ENCODE measurements at regions not wholly inside any gene's neighbourhood (a gene's known extent, or its start where the extent isn't known, plus 50 kb on each side); places are given as distances from the start of the nearest gene placed in this dataset.

DNA sequence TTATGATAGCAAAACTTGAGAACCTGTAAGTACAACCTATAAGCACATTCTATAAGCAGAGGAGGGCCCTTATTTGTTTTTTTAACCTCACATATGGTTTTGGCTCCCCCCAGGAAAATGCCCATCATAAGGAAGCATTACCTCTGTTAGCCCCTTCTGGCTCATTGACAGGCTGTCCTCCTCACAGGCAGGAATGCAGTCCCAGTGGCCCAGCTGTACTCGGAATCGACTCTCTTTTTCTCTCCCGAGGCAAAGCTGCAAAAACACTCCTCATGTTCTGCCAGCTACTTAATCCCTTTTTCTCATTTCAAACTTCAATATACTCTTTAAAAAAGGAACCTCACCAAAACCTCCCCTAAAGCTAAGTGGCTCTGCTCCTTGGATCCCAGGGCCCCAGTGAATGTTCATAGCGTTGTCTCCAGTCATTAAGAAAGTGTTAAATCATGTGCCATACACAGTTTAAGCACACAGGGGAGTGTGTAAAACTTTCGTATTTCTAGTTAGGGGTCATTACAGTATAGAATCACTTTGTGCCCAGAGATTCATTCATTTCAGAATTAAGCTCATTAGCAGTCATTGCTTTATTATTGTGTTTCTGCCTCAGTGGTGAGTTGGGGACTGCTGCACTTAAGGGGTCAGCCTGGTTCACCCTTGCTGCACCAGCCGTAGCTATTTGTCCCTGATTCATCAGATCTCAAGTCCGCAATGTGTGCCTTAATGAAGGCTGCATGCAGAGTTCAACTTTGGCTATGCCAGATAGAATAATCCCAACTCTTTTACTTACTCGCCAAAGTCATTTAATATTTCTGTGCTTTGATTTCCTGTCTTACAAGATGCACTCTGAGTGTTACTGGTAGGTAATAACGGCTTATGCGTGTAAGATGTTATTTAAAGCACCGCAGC is 57.6 kb downstream of the JRKL start:
- TF ChIP-seq EZH2 (IDR thresholded peaks at IDR 0.05; ENCODE audit: borderline replicate concordance, low read length): no peak
- TF ChIP-seq, protein P1, sequence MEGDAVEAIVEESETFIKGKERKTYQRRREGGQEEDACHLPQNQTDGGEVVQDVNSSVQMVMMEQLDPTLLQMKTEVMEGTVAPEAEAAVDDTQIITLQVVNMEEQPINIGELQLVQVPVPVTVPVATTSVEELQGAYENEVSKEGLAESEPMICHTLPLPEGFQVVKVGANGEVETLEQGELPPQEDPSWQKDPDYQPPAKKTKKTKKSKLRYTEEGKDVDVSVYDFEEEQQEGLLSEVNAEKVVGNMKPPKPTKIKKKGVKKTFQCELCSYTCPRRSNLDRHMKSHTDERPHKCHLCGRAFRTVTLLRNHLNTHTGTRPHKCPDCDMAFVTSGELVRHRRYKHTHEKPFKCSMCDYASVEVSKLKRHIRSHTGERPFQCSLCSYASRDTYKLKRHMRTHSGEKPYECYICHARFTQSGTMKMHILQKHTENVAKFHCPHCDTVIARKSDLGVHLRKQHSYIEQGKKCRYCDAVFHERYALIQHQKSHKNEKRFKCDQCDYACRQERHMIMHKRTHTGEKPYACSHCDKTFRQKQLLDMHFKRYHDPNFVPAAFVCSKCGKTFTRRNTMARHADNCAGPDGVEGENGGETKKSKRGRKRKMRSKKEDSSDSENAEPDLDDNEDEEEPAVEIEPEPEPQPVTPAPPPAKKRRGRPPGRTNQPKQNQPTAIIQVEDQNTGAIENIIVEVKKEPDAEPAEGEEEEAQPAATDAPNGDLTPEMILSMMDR (IDR thresholded peaks at IDR 0.05; ENCODE audit: low read length): no peak
- H3K9me3 ChIP-seq (ENCODE audit: low read length): no peaks in the 10 kb centered on the region
- no peaks in the 10 kb centered on the region for H3K79me2 ChIP-seq (ENCODE audit: insufficient read depth, low read length)
- no peaks in the 10 kb centered on the region for H4K20me1 ChIP-seq (ENCODE audit: insufficient read depth, low read length)
- no peak overlapping the region for H3K27ac ChIP-seq (ENCODE audit: low read depth, low read length, poor library complexity, severe bottlenecking)
- no peak overlapping the region for H3K9ac ChIP-seq (ENCODE audit: low read length)
- no peaks in the 10 kb centered on the region for H3K4me1 ChIP-seq (ENCODE audit: insufficient read depth, low read length, severe bottlenecking)
- no peak overlapping the region for H3K4me3 ChIP-seq (ENCODE audit: low read depth, low read length, poor library complexity, severe bottlenecking)
- no peaks in the 10 kb centered on the region for H3K9me2 ChIP-seq (ENCODE audit: low read depth, low read length)
- H3K27me3 ChIP-seq (ENCODE audit: insufficient read depth, low read length): no peaks in the 10 kb centered on the region
- H3K36me3 ChIP-seq (ENCODE audit: insufficient read depth, low read length): no peaks in the 10 kb centered on the region
- no peaks in the 10 kb centered on the region for H3F3A ChIP-seq (ENCODE audit: insufficient read depth, low read length)
- H3K4me2 ChIP-seq (ENCODE audit: low read length): no peak overlapping the region
- no peak overlapping the region for H2AFZ ChIP-seq (ENCODE audit: low read length)

DNA sequence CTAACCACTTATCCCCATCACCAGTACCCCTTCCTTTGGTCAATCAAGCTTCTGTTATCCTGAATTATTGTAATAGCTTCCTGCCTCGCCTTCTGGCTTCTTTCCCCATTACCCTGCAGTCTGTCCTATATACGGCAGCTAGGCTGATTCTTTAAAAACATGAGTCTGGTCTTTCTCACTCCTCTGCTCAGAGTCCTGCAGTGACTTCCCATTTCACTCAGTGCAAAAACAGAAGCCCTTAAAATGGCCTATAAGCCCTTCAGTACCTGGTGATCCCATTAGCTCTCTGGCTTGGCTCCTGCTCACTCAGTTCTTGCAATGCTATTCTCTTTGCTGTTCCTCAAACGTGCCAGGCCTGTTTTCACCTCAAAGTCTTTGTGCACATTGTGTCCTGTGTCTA is 58.4 kb downstream of the JRKL start:
- TF ChIP-seq, protein P1 (IDR thresholded peaks at IDR 0.05; ENCODE audit: low read length): no peak
- no peak for TF ChIP-seq EZH2 (IDR thresholded peaks at IDR 0.05; ENCODE audit: borderline replicate concordance, low read length)
- H3K9me3 ChIP-seq (ENCODE audit: low read length): no peaks in the 10 kb centered on the region
- no peak overlapping the region for H3K27ac ChIP-seq (ENCODE audit: low read depth, low read length, poor library complexity, severe bottlenecking)
- H3K9ac ChIP-seq (ENCODE audit: low read length): no peak overlapping the region
- H3K79me2 ChIP-seq (ENCODE audit: insufficient read depth, low read length): no peaks in the 10 kb centered on the region
- no peaks in the 10 kb centered on the region for H3F3A ChIP-seq (ENCODE audit: insufficient read depth, low read length)
- H3K4me2 ChIP-seq (ENCODE audit: low read length): no peak overlapping the region
- H3K27me3 ChIP-seq (ENCODE audit: insufficient read depth, low read length): no peaks in the 10 kb centered on the region
- no peak overlapping the region for H3K4me3 ChIP-seq (ENCODE audit: low read depth, low read length, poor library complexity, severe bottlenecking)
- H3K9me2 ChIP-seq (ENCODE audit: low read depth, low read length): no peaks in the 10 kb centered on the region
- no peaks in the 10 kb centered on the region for H3K36me3 ChIP-seq (ENCODE audit: insufficient read depth, low read length)
- H2AFZ ChIP-seq (ENCODE audit: low read length): no peak overlapping the region
- no peaks in the 10 kb centered on the region for H4K20me1 ChIP-seq (ENCODE audit: insufficient read depth, low read length)
- no peaks in the 10 kb centered on the region for H3K4me1 ChIP-seq (ENCODE audit: insufficient read depth, low read length, severe bottlenecking)

DNA sequence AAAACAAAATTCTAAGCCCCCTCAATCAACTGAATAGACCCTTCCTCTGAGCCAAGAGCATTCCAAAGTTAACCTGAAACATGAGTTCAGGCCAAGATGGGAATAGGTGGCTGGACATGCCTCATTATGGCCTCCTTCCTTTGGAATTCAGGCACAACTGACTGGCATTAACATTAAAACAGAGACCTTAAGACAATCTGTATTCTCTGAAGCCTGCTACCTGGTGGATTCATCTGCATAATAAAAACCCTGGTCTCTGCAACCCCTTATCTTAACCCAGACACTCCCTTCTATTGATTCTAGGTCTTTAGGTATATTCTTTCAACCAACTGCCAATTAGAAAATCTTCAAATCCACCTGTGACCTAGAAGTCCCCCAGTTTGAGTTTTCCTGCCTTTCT is 66.3 kb downstream of the JRKL start:
- no peaks in the 10 kb centered on the region for H3K9me3 ChIP-seq (ENCODE audit: low read length)
- H3K9ac ChIP-seq (ENCODE audit: low read length): no peak overlapping the region
- no peak overlapping the region for H3K4me2 ChIP-seq (ENCODE audit: low read length)
- H4K20me1 ChIP-seq (ENCODE audit: insufficient read depth, low read length): no peaks in the 10 kb centered on the region
- no peaks in the 10 kb centered on the region for H3F3A ChIP-seq (ENCODE audit: insufficient read depth, low read length)
- H3K36me3 ChIP-seq (ENCODE audit: insufficient read depth, low read length): no peaks in the 10 kb centered on the region
- no peak overlapping the region for H3K27ac ChIP-seq (ENCODE audit: low read depth, low read length, poor library complexity, severe bottlenecking)
- no peaks in the 10 kb centered on the region for H3K9me2 ChIP-seq (ENCODE audit: low read depth, low read length)
- H3K4me1 ChIP-seq (ENCODE audit: insufficient read depth, low read length, severe bottlenecking): no peaks in the 10 kb centered on the region
- H3K27me3 ChIP-seq (ENCODE audit: insufficient read depth, low read length): no peaks in the 10 kb centered on the region
- no peaks in the 10 kb centered on the region for H3K79me2 ChIP-seq (ENCODE audit: insufficient read depth, low read length)
- TF ChIP-seq EZH2 (IDR thresholded peaks at IDR 0.05; ENCODE audit: borderline replicate concordance, low read length): no peak
- TF ChIP-seq, protein P1 (IDR thresholded peaks at IDR 0.05; ENCODE audit: low read length): no peak
- H3K4me3 ChIP-seq (ENCODE audit: low read depth, low read length, poor library complexity, severe bottlenecking): no peak overlapping the region
- H2AFZ ChIP-seq (ENCODE audit: low read length): no peak overlapping the region
